NOMO-1 (cell line): ENCODE measurements at regions not wholly inside any gene's neighbourhood (a gene's known extent, or its start where the extent isn't known, plus 50 kb on each side); places are given as distances from the start of the nearest gene placed in this dataset.

Source experiments
- DNase-seq, 2 experiments: peaks; one replicate each; lab custom pipeline; 2025; ENCODE audit not compliant: unreplicated experiment in 2 of 2; lab: John Stamatoyannopoulos, UW

- no peak for DNase-seq
Measured at GRCh38 chr5:10853154-10853553, 92.1 kb upstream of the DAP start.

DNA sequence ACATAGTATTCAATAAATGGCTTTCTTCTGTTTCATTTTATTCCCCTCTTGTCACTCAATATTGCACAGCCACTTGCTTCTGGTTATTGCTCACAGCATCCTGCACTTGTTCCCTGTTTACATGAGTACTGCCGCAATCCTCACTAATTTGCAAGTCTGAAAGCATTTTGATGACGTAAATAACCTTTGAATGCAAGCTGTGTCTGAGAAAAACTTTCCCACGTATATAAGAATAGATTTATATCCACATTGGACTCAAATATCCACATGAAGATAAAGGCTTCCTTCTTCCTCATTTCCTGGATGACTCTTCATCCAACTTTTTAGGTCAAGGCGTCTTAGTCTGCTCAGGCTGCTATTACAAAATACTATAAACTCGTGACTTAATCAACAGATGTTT is 88.2 kb upstream of the DAP start:
- no peak for DNase-seq

DNA sequence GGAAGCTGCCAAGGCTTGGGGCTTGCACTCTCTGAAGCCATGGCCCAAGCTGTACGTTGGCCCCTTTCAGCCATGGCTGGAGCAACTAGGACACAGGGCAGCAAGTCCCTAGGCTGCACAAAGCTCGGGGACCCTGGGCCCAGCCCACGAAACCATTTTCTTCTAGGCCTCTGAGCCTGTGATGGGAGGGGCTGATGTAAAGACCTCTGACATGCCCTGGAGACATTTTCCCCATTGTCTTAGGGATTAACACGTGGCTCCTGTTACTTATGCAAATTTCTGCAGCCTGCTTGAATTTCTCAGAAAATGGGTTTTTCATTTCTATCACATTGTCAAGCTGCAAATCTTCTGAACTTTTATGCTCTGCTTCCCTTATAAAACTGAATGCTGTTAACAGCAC is 83.0 kb upstream of the DAP start:
- no peak for DNase-seq

DNA sequence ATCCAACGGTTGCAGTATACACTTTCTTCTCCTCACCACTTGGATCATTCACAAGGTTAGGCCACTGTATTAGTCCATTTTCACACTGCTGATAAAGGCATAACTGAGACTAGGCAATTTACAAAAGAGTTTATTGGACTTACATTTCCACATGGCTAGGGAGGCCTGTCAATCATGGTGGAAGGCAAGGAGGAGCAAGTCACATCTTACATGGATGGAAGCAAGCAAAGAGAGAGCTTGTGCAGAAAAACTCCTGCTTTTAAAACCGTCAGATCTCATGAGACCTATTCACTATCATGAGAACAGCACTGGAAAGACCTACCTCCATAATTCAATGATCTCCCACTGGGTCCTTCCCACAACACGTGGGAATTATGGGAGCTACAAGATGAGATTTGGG is 81.8 kb upstream of the DAP start:
- DNase-seq: no peak

DNA sequence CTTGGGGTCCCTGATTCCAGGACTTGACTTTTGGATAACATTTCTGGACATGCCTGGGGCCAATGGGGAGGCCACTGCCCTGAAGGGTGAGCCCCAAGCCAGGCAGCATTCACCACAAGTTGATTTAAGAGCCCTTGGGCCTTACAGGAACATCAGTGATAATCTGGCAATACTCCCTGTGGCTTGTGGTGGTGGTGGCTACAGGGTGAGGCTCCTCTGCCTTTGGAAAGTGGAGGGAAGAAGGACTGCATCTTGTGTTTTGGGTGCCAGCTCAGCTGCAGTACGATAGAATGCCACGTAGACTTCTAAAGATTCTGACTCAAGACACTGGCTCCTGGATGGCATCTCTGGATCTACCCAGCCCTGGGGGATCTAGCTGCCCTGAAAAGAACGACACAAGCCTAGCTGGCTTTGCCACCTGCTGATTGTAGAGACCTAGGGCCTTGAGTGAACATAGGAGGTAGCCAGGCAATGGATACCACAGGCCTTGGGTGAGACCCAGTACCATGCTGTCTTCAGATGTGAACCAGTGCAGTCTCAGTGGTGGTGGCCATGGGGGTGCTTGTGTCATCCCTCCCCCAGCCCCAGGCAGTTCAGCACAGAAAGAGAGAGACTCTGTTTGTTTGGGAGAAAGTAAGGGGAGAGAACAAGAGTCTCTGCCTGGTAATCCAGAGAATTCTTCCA is 79.0 kb upstream of the DAP start:
- DNase-seq: no peak

- no peak for DNase-seq
Measured at GRCh38 chr5:10839118-10839517, 78.1 kb upstream of the DAP start.

DNA sequence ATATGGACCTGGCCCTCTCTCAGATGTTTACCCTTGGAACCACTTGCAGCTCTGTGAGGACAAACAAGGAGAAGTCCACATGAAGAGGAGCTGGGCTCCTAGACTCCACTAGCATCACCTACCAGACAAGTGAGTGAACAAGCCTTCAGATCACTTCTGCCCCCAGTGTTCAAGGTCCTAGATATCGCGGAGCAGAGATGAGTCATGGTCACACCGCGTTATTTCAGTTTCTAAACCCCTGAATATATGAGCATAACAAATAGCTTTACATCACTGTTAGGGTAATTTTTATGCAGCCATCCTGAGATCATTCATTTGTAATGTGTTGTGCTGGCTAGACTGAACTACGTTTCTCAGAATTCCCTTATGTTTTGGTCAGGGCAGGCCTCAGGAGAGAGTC is 77.0 kb upstream of the DAP start:
- peak in 1 of 2 experiments; percentile 15 for DNase-seq

GRCh38 chr5:10836986-10837385 is 76.0 kb upstream of the DAP start:
- DNase-seq: no peak

DNA sequence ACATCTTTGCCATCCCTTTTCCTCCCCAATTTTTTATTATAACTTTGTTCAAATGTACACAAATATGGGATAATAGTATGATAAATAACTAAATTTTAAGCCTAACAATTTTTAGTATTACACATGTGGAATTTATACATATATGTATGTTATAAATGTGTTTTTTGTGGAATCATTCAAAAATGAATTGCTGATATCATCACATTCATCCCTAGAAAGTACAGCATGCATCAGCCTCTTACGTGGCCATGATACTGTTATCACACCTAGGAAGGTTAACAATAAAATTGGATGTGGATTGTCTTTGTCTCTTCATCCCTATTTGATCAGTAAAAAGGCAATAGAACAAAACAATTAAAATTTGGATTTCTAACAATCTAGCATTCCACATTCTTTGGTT is 73.7 kb upstream of the DAP start:
- no peak for DNase-seq

- no peak for DNase-seq
Measured at GRCh38 chr5:10832987-10833386, 72.0 kb upstream of the DAP start.

DNA sequence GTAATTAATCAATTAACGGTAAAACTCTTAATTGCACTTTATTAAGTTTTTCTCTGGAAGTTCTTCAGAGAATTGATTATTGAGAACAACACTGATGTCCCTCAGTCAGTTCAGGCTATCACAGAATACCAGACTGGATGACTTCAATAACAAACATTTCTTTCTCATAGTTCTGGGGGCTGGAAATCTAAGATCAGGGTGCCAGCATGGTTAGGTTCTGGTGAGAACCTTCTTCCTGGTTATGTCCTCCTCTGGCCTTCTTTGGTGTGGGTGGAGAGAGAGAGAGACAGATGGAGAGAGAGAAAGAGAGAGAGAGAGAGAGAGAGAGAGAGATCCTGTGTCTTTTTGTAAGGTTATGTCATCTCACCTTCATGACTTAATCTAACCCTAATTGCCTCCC is 71.4 kb upstream of the DAP start:
- no peak for DNase-seq

DNA sequence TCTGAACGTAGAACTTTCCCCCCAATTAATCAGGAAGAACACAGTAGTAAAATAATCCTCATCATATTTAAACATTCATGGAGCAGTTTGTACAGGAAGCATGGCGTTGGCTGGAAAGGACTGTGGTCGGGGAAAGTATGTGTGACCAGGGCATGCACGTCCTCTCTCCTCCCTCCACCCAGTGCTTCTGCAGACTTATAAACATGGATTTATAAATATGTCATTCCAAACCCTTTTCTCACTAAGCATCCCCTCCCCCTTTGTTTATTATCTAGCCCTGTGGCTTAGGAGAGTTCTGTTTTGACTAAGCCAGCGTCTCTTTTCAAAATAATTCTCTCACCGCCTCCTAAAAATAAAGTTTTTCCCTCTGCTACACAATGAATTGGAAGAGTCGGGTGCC is 70.4 kb upstream of the DAP start:
- DNase-seq: no peak

DNA sequence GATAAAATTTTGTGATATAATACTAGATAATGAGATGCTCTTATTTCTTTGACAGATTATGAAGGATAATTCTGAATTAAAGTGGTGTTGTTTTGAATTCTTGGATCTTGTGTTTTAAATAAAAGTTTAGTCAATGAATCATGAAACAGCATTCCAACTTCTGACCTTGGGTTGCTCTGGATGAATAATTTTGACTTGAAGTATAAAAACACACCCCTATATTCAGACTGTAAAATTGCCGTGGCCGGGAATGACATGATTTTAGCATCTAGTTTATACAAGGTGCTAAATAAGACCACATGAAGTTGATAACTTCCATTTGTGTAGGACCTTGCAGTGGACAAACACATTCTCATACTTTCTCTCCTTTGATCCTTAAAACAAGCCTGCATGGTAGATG is 67.2 kb upstream of the DAP start:
- DNase-seq: no peak

- DNase-seq: no peak
Measured at GRCh38 chr5:10827571-10827970, 66.5 kb upstream of the DAP start.

DNA sequence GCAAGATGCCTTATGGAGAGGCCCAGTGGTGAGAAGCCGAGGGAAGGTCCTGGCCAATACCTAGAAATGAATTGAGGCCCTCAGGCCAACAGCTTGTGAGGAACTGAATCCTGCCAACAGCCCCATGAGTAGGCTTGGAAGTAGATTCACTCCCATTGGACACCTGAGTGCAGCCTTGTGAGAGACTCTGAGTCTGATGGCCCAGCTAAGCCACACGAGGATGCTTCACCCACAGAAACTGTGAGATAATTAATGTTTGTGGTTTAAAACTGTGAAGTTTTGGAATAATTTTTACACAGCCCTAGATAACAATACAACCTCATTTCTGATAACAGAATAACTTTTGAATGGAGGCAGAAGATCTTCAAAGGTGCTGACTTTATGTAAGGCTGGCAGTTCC is 65.9 kb upstream of the DAP start:
- DNase-seq: no peak

DNA sequence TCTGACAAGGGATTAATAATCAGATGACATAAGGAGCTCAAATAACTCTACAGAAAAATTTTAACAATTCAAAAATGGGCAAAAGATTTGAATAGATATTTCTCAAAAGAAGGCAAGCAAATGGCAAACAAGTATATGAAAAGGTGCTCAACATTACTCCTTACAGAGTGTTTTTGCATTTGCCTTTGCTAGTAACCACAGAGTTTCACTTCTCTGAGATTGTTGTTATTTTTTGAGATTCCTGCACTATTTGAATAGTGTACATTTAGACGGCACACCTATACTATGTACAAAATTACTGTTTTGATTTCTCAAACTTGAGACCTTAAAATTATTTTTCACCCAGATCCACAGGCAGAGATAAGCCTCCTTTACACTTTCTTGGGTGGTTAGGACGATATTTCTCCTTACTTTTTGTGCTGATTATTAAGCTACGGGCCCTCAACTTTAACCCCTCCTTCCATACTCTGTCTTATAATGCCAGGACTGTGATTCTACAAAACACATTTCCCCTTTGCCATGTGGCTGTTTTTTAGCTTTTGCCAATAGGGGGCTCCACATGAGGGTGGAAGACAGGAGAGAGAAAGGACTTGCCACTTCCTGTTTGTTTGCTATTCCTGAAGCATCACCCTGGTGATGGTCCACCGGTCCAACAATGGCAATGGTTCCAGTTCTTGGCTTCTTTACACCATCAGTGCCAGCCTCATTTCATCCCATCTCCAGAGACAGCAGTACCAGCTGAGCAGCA is 65.0 kb upstream of the DAP start:
- peak in 1 of 2 experiments; percentile 44 for DNase-seq

DNA sequence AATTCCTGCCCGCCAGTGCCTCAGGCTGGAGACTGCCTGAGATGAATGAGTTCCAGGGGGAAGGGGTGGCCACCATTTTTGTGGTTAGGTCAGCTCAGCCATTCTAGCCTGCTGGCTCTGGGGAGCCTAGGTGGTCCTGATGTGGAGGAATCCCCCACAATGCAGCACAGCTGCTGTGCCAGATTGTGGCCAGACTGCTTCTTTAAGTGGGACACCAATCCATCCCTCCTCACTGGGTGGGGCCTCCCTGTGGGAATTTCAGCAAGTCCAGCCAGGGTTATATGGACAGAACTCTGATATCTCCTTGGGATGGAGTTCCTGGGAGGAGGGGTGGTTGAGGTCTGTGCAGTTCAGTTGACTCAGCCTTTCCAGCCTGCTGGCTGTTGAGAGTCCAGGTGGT is 51.2 kb upstream of the DAP start:
- DNase-seq: no peak
